HepG2 (cell line): ENCODE measurements at regions not wholly inside any gene's neighbourhood (a gene's known extent, or its start where the extent isn't known, plus 50 kb on each side); places are given as distances from the start of the nearest gene placed in this dataset.

ENCODE experiments used
- ATAC-seq: fragments of 200-7000 bp; cut with Tn5 transposase; 3 replicates; pipeline ENCODE4 v1.9.1; 2020; ENCODE audit warnings: mild to moderate bottlenecking, moderate library complexity
- BruUV-seq: library from RNA; stranded (reverse); fragments of 400-500 nt; replicated peaks from 2 replicates; lab custom pipeline; 2021; lab: Mats Ljungman, UMichigan
- CTCF ChIA-PET: fragments of 300-600 bp; formaldehyde crosslinking; extraction: SDS; loops from one replicate; lab custom pipeline; 2021; ENCODE audit warnings: low total read pairs, inconsistent platforms, low intra/inter-chr PET ratio; lab: Yijun Ruan, JAX
- POLR2A ChIA-PET: fragments of 350-600 bp; sonication (Branson Sonifier 250); formaldehyde crosslinking; loops from one replicate; lab custom pipeline; 2020; ENCODE audit warnings: antibody characterized with exemption, inconsistent platforms; lab: Yijun Ruan, JAX
- DNase-seq: peaks from one replicate; pipeline ENCODE4 v3.0.0-alpha.2; 2015; ENCODE audit warnings: low spot score
- FAIRE-seq: peaks from 3 replicates; lab custom pipeline; 2011; peaks lifted over from hg19 to GRCh38; lab: Jason Lieb, UNC
- H2AFZ ChIP-seq: one replicate; pipeline ENCODE4 v1.6.1; 2011; ENCODE audit warnings: low read length, inconsistent platforms
- H3K27ac ChIP-seq: fragments of 300-600 bp; 3 replicates; pipeline ENCODE4 v1.8.0; 2011; ENCODE audit warnings: mixed run types, mild to moderate bottlenecking, mixed read lengths, low read length, inconsistent platforms; ENCODE audit not compliant: insufficient read depth; ENCODE audit errors: extremely low read length
- H3K27me3 ChIP-seq, 2 experiments: fragments of 200-600 bp in 1 of 2; 2 replicates in 1 of 2; 3 replicates in 1 of 2; pipeline versions ENCODE4 v1.6.0 to v1.8.0; 2011; ENCODE audit warnings: low read length in 2 of 2, mild to moderate bottlenecking in 2 of 2, moderate library complexity in 2 of 2, inconsistent platforms in 1 of 2; ENCODE audit not compliant: insufficient read depth in 2 of 2, control insufficient read depth in 1 of 2
- H3K36me3 ChIP-seq, 2 experiments: fragments of 200-600 bp in 1 of 2; replicated peaks in 1 of 2; 2 replicates in 1 of 2; 3 replicates in 1 of 2; pipeline versions ENCODE4 v1.5.1 to v1.8.0; 2011; ENCODE audit warnings: low read length in 2 of 2, inconsistent platforms in 1 of 2; ENCODE audit not compliant: insufficient read depth in 2 of 2, control insufficient read depth in 1 of 2
- H3K4me1 ChIP-seq: 2 replicates; pipeline ENCODE4 v1.5.1; 2012; ENCODE audit warnings: low read length, inconsistent platforms; ENCODE audit not compliant: insufficient read depth
- H3K4me2 ChIP-seq: 2 replicates; pipeline ENCODE4 v1.6.0; 2011; ENCODE audit warnings: low read depth, low read length, inconsistent platforms
- H3K4me3 ChIP-seq, 3 experiments: fragments of 200-600 bp in 1 of 3; sonication (generic), shearing (Covaris generic) in 1 of 3; replicated peaks in 1 of 3; 2 replicates each; pipeline ENCODE4 v1.5.1; 2011 to 2016; ENCODE audit warnings: low read length in 3 of 3, inconsistent platforms in 2 of 3, low read depth in 2 of 3, mild to moderate bottlenecking in 2 of 3, control low read depth in 1 of 3, mixed read lengths in 1 of 3; ENCODE audit not compliant: insufficient read depth in 1 of 3
- H3K79me2 ChIP-seq: one replicate; pipeline ENCODE4 v1.6.1; 2011; ENCODE audit warnings: low read length, inconsistent platforms; ENCODE audit not compliant: insufficient read depth
- H3K9ac ChIP-seq: 2 replicates; pipeline ENCODE4 v1.6.0; 2011; ENCODE audit warnings: mild to moderate bottlenecking, low read depth, low read length, inconsistent platforms; ENCODE audit not compliant: insufficient read depth
- H3K9me3 ChIP-seq: 2 replicates; pipeline ENCODE4 v1.5.1; 2012; ENCODE audit warnings: mild to moderate bottlenecking, low read length
- H4K20me1 ChIP-seq: 2 replicates; pipeline ENCODE4 v1.6.0; 2011; ENCODE audit warnings: inconsistent platforms, mild to moderate bottlenecking, low read length, moderate library complexity; ENCODE audit not compliant: insufficient read depth
- CHD4 ChIP-seq: fragments of 200-600 bp; sonication (generic); IDR thresholded peaks from 2 replicates; pipeline ENCODE4 v1.7.0; 2017; ENCODE audit warnings: mild to moderate bottlenecking, low read length, borderline replicate concordance
- ELF3 ChIP-seq: IDR thresholded peaks from 2 replicates; pipeline ENCODE4 v1.6.1; 2016; ENCODE audit warnings: missing genetic modification reagents, missing compliant biosample characterization
- HNF1A ChIP-seq, 2 experiments: sonication (generic) in 1 of 2; formaldehyde crosslinking in 1 of 2; IDR thresholded peaks; 2 replicates each; pipeline versions ENCODE4 v1.4.0 to v1.6.1; 2016 to 2020; ENCODE audit warnings: borderline replicate concordance in 1 of 2, low read depth in 1 of 2, mild to moderate bottlenecking in 1 of 2, missing genetic modification reagents in 1 of 2
- MEF2D ChIP-seq: sonication (generic); formaldehyde crosslinking; IDR thresholded peaks from 2 replicates; pipeline ENCODE4 v1.5.1; 2020; ENCODE audit warnings: mild to moderate bottlenecking, missing genetic modification reagents
- MTERF4 ChIP-seq: sonication (generic); formaldehyde crosslinking; IDR thresholded peaks from 2 replicates; pipeline ENCODE4 v1.8.0; 2023; ENCODE audit warnings: mild to moderate bottlenecking, missing genetic modification reagents
- REL ChIP-seq: sonication (generic); formaldehyde crosslinking; conservative IDR thresholded peaks from 2 replicates; pipeline ENCODE4 v1.8.0; 2022; ENCODE audit warnings: mild to moderate bottlenecking, missing genetic modification reagents, moderate library complexity
- SP2 ChIP-seq: sonication (generic); formaldehyde crosslinking; IDR thresholded peaks from 2 replicates; pipeline ENCODE4 v1.5.1; 2020; ENCODE audit warnings: mild to moderate bottlenecking, missing genetic modification reagents
- SRSF4 ChIP-seq: fragments of 200-400 bp; formaldehyde crosslinking; IDR thresholded peaks from one replicate; pipeline ENCODE4 v1.6.1; 2018; ENCODE audit warnings: mild to moderate bottlenecking, low read depth, low read length, moderate library complexity; ENCODE audit not compliant: poor library complexity, severe bottlenecking
- ZBTB4 ChIP-seq: sonication (generic); formaldehyde crosslinking; IDR thresholded peaks from 2 replicates; pipeline ENCODE4 v1.4.0; 2020; ENCODE audit warnings: missing genetic modification reagents, mild to moderate bottlenecking, borderline replicate concordance
- ZC3H13 ChIP-seq: sonication (generic); formaldehyde crosslinking; IDR thresholded peaks from 2 replicates; pipeline ENCODE4 v1.8.1; 2023; ENCODE audit warnings: mild to moderate bottlenecking, missing genetic modification reagents, moderate library complexity
- ZFP36L1 ChIP-seq: sonication (generic); formaldehyde crosslinking; IDR thresholded peaks from 2 replicates; pipeline ENCODE4 v1.8.0; 2022; ENCODE audit warnings: mild to moderate bottlenecking, missing genetic modification reagents, moderate library complexity
- ZFX ChIP-seq: sonication (generic); formaldehyde crosslinking; IDR thresholded peaks from 2 replicates; pipeline ENCODE4 v1.4.0; 2020; ENCODE audit warnings: mild to moderate bottlenecking, low read depth, missing genetic modification reagents, moderate library complexity
- ZIK1 ChIP-seq: sonication (generic); formaldehyde crosslinking; IDR thresholded peaks from 2 replicates; pipeline ENCODE4 v1.5.0; 2020; ENCODE audit warnings: mild to moderate bottlenecking, low read depth, missing genetic modification reagents, borderline replicate concordance
- ZNF720 ChIP-seq: sonication (generic); formaldehyde crosslinking; IDR thresholded peaks from 2 replicates; pipeline ENCODE4 v1.4.0; 2020; ENCODE audit warnings: missing genetic modification reagents
- ZSCAN5A ChIP-seq: sonication (generic); formaldehyde crosslinking; IDR thresholded peaks from 2 replicates; pipeline ENCODE4 v1.8.0; 2022; ENCODE audit warnings: mild to moderate bottlenecking, missing genetic modification reagents, borderline replicate concordance
- WGBS: methylation state at CpG from one replicate; pipeline ENCODE4 v1.1.6; 2017; ENCODE audit warnings: low lambda C conversion rate; 5-methylcytosine and 5-hydroxymethylcytosine counted together
- in situ Hi-C: cut with HindIII; loops from 2 replicates; pipeline ENCODE4 v1.10.0; 2017; ENCODE audit warnings: low pct_unique_long_range_greater_than_20kb; ENCODE audit not compliant: extremely low pct_ligation_motif_present
- intact Hi-C: fragments of 100-400 bp; cut with micrococcal nuclease; formaldehyde crosslinking; loops from one replicate; pipeline ENCODE4 v1.10.0; 2022; ENCODE audit not compliant: unreplicated experiment

- Histone ChIP-seq H3K27me3 (no peaks in the 10 kb centered on the region), H3K4me2 (no peak overlapping the region), H3K4me1 (no peaks in the 10 kb centered on the region), H3K79me2 (no peaks in the 10 kb centered on the region), H4K20me1 (no peaks in the 10 kb centered on the region), H3K36me3 (no peaks in the 10 kb centered on the region), H3K9me3 (no peaks in the 10 kb centered on the region), H2AFZ (no peak overlapping the region), H3K4me3 (no peak overlapping the region), H3K9ac (no peak overlapping the region), H3K27ac (no peak overlapping the region)
- TF ChIP-seq MTERF4 (CRISPR knock-in tag), result no peak
- TF ChIP-seq SP2 (CRISPR knock-in tag), result no peak
- no peak for TF ChIP-seq ZNF720 (CRISPR knock-in tag)
- TF ChIP-seq ZSCAN5A (CRISPR knock-in tag), result no peak
- TF ChIP-seq ZIK1 (CRISPR knock-in tag), result no peak
- no peak for TF ChIP-seq SRSF4
- no peak for TF ChIP-seq HNF1A (IDR thresholded peaks at IDR 0.05; ENCODE audit: low read depth)
- TF ChIP-seq HNF1A (CRISPR knock-in tag; IDR thresholded peaks at IDR 0.05; ENCODE audit: borderline replicate concordance), result no peak
- TF ChIP-seq CHD4, result no peak
- no peak for TF ChIP-seq ZFP36L1
- TF ChIP-seq ZC3H13, result no peak
- no peak for TF ChIP-seq MEF2D
- TF ChIP-seq ELF3 (CRISPR knock-in tag), result no peak
- TF ChIP-seq ZBTB4 (CRISPR knock-in tag), result no peak
- TF ChIP-seq ZFX (CRISPR knock-in tag), result no peak
- TF ChIP-seq REL, result no peak
- ATAC-seq (no peak), DNase-seq (no peak), FAIRE-seq (no peak)
- BruUV-seq, result no TSS peak
- 0% methylated on average over 1 of the region's 1 CpG for WGBS
- in situ Hi-C loops (no loop called here), intact Hi-C loops (no loop called here)
- POLR2A ChIA-PET, result no interaction called here
- CTCF ChIA-PET, result no interaction called here
Measured at GRCh38 chr3:144553301-144553700, 581.7 kb downstream of the DIPK2A start.
